HL-60 (cell line): ENCODE measurements at regions not wholly inside any gene's neighbourhood (a gene's known extent, or its start where the extent isn't known, plus 50 kb on each side); places are given as distances from the start of the nearest gene placed in this dataset.

Experiments used
- CTCF ChIP-seq: IDR thresholded peaks from one replicate; pipeline ENCODE4 v1.5.1; 2011; ENCODE audit warnings: low read length, control low read depth, inconsistent platforms; ENCODE audit not compliant: insufficient read depth
- GABPA ChIP-seq: IDR thresholded peaks from 2 replicates; pipeline ENCODE4 v1.6.1; 2012; ENCODE audit warnings: low read depth
- SPI1 ChIP-seq: IDR thresholded peaks from 2 replicates; pipeline ENCODE4 v1.6.1; 2012; ENCODE audit warnings: low read depth, mild to moderate bottlenecking, borderline replicate concordance

DNA sequence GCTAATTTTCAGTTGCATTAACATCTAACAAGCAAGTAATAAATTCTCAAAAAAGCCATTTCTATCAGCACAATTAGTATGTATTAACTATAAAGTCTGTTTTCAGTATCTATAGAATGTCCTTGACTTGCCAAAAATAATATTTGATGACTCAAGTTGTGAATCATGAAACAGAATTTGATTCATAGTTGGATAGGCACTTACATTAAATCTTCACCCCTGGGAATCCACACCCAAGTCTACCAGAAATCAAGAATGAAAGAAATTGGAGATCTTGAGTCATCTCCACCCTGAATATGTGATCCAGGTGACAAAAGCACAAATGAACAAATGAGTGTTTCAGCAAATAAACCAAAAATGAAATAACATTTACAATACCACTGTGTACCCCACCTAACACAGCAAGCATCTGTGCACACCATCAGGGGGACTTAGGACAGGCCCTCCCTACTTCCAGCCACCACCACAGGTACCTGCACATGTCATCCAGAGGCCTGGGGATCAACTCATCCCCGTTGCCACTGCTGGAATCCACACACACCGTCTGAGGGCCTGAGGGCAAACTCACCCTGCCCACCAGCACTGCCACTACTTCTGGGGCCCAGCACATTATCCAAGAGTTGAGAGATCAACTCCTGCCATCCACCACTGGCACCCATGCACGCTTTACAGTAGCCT is 160.1 kb downstream of the MTERF1 start:
- TF ChIP-seq CTCF (no peak), GABPA (no peak), SPI1 (no peak)
